Dermis microvascular lymphatic vessel endothelial cell (primary cell): ENCODE measurements at regions not wholly inside any gene's neighbourhood (a gene's known extent, or its start where the extent isn't known, plus 50 kb on each side); places are given as distances from the start of the nearest gene placed in this dataset.
"Not testable (repeated sequence)": the region's sequence is repeated elsewhere in the genome, so short reads cannot be mapped to it uniquely, and the experiment has no call there.

Experiments
- DNase-seq, 2 donors: peaks; one replicate each; pipeline versions ENCODE4 v3.0.0 to v3.0.0-alpha.2; 2010; ENCODE audit warnings: low read depth in 2 of 2

GRCh38 chr3:61442696-61443095 lies 118.7 kb upstream of the PTPRG start:
- DNase-seq = no peak

GRCh38 chr3:61443886-61444285 lies 117.5 kb upstream of the PTPRG start:
- DNase-seq = no peak

- DNase-seq = no peak
These were observed 116.6 kb upstream of the PTPRG start for GRCh38 chr3:61444782-61445181.

GRCh38 chr3:61445924-61446323 lies 115.4 kb upstream of the PTPRG start:
- no peak for DNase-seq

- DNase-seq = no peak
These were observed 115.0 kb upstream of the PTPRG start for GRCh38 chr3:61446341-61446740.

- DNase-seq = no peak
These were observed 113.0 kb upstream of the PTPRG start for GRCh38 chr3:61448378-61448777.

GRCh38 chr3:61449327-61450040 lies 111.9 kb upstream of the PTPRG start:
- no peak for DNase-seq

GRCh38 chr3:61450866-61451265 lies 110.5 kb upstream of the PTPRG start:
- DNase-seq = no peak

GRCh38 chr3:61451841-61452240 lies 109.5 kb upstream of the PTPRG start:
- no peak for DNase-seq

GRCh38 chr3:61452535-61453090 lies 108.8 kb upstream of the PTPRG start:
- no peak for DNase-seq

- no peak for DNase-seq
These were observed 107.3 kb upstream of the PTPRG start for GRCh38 chr3:61454006-61454585.

- no peak for DNase-seq
These were observed 106.6 kb upstream of the PTPRG start for GRCh38 chr3:61454801-61455200.

- no peak for DNase-seq
These were observed 100.7 kb upstream of the PTPRG start for GRCh38 chr3:61460636-61461035.

- no peak for DNase-seq
These were observed 98.2 kb upstream of the PTPRG start for GRCh38 chr3:61463191-61463590.

- no peak for DNase-seq
These were observed 96.7 kb upstream of the PTPRG start for GRCh38 chr3:61464518-61465140.

GRCh38 chr3:61466357-61466756 lies 95.0 kb upstream of the PTPRG start:
- no peak for DNase-seq

GRCh38 chr3:61483997-61484396 lies 77.4 kb upstream of the PTPRG start:
- DNase-seq = no peak

GRCh38 chr3:61493339-61493738 lies 68.0 kb upstream of the PTPRG start:
- no peak for DNase-seq

GRCh38 chr3:61494309-61494708 lies 67.1 kb upstream of the PTPRG start:
- DNase-seq = not testable (repeated sequence)

- DNase-seq = no peak
These were observed 63.9 kb upstream of the PTPRG start for GRCh38 chr3:61497463-61497862.

GRCh38 chr3:61505197-61505596 lies 56.2 kb upstream of the PTPRG start:
- DNase-seq = no peak

GRCh38 chr3:61507946-61508345 lies 53.4 kb upstream of the PTPRG start:
- no peak for DNase-seq
